Right ventricle myocardium superior (tissue), 1 donor: ENCODE measurements at regions not wholly inside any gene's neighbourhood (a gene's known extent, or its start where the extent isn't known, plus 50 kb on each side); places are given as distances from the start of the nearest gene placed in this dataset.
"Not testable (repeated sequence)": the region's sequence is repeated elsewhere in the genome, so short reads cannot be mapped to it uniquely, and the experiment has no call there.

Experiments
- ATAC-seq: fragments of 200-7000 bp; cut with Tn5 transposase; one replicate; pipeline ENCODE4 v1.9.1; 2020; ENCODE audit warnings: mild to moderate bottlenecking; ENCODE audit not compliant: poor library complexity
- DNase-seq: peaks from one replicate; pipeline ENCODE4 v3.0.0-alpha.2; 2020
- intact Hi-C: fragments of 100-400 bp; cut with DNase I; formaldehyde crosslinking; loops from one replicate; pipeline ENCODE4 v1.11.2; 2022
- donor health status: DM: no; HTN: yes; CAD: no; lungs with severe emphysema.

DNA sequence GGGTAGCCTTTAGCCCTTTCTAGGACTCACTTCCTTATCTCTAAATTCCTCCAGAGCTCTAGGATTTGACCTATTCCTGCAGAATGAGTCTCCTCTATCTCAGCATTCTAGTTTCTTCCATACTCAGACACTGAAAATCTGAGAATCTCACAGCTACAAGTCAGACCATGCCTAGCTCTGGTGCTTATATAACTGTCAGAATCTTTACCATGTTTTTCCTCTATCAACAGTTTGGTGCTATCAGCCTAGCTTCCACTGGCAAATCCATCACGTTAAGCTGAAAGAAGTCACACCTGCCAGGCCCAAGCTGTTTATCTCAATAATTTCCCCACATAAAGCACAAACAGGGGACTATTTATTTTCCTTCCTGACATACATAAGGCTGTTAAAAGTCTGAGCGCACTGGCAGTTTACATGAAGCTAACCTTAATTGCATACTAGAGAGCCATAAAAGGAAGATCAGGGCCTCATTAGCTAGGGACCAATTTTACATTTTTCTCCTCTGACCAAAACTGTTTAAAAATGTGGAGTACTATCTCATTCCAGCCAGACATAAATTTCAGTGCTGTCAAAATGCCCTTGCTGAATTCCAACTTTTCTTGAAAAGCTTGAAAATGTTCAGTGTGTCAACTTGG, 270.5 kb downstream of the C12orf75 start:
- intact Hi-C loops = no loop called here
- ATAC-seq = no peak
- DNase-seq = no peak

DNA sequence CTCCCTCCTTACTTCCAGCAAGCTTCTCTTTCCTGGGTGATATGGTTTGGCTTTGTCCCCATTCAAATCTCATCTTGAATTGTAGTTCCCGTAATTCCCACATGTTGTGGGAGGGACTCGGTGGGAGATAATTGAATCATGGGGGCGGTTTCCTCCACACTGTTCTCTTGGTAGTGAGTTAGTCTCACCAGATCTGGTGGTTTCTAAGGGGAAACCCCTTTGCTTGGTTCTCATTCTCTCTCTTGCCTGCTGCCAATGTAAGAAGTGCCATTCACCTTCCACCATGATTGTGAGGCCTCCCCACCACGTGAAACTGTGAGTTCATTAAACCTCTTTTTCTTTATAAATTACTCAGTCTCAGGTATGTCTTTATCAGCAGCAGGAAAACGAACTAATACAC, 271.8 kb downstream of the C12orf75 start:
- DNase-seq, intact Hi-C loops, ATAC-seq: not testable (repeated sequence)

DNA sequence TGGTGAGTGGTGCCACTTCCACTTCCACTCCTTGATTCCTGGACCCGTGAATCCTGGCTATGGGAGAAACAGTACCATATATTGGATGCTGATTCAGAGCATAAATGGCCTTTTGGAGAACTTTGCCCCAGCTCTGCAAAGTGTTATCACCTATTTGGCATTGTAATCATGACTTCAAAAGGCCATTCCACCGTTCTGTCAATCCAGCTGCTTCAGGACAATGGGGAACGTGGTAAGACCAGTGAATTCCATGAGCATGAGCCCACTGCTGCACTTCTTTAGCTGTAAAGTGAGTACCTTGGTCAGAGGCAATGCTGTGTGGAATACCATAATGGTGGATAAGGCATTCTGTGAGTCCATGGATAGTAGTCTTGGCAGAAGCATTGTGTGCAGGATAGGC, 273.8 kb downstream of the C12orf75 start:
- intact Hi-C loops, ATAC-seq, DNase-seq: not testable (repeated sequence)

DNA sequence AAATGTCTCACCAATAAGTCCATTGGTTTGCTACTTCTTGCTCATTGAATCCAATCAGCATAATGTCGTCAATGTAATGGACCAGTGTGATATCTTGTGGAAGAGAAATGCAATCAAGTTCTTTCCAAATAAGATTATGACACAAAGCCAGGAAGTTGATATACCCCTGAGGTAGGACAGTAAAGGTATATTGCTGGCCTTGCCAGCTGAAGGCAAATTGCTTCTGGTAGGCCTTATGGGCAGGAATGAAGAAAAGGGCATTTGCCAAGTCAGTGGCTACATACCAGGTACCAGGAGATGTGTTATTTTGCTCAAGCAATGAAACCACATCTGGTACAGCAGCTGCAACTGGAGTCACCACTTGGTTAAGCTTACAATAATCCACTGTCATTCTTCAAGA, 276.1 kb downstream of the C12orf75 start:
- intact Hi-C loops = not testable (repeated sequence)

DNA sequence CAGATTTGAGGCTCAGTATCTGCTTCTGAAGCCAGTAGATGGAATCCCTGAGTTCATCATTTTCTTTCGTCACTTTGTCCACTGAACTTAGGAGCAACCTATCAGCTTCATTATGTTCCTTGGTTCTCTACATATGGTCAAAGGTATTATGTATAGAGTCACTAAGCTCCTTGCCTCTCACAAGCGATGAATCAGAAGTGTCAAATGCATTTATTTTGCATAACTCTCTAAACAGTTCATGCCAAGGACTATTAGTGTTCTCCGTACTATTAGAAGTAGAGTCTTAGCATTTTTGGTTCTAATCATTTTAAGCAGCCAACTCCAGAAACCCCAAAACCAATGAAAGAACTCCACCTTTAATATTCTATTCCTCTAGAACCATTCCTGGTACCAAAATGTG, 278.5 kb downstream of the C12orf75 start:
- DNase-seq, ATAC-seq, intact Hi-C loops: not testable (repeated sequence)

More for the DNA sequence above, 276.1 kb downstream of the C12orf75 start:
- not testable (repeated sequence) for ATAC-seq, DNase-seq

DNA sequence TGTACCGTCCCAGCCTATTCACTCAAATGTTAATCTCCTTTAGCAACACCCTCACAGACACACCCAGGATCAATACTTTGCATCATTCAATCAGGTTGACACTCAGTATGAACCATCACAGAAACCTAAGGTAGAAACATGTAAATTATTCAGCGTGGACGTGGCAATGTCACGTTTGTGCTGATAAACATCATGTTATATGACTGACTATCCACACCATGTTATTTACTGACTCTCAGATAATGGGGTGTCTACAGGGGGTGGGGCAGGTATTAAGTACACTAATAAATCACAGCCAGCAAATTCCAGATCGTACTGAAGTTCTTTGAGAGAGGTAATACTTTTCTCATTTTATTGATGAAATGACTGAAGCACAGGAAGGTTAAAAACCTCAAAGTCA, 280.0 kb downstream of the C12orf75 start:
- ATAC-seq = no peak
- intact Hi-C loops = no loop called here
- DNase-seq = no peak

DNA sequence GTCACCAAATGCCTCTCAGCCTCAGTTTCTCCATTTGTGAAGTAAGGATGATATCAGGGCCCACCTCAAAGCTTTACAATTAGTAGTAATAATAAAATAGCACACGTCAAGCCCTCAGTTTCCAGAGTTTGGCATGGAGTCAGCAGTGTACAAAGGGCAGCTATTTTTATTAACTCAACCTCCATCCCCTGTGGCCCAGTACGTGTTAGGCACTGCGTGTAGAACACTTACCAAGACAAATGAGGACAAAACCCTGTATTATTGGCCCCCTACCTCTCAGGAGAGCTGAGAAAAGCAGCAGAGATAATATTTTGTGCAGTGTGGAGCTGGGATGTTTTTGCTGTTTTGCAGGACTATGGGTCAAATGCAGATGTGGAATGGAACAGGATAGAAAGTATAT, 280.8 kb downstream of the C12orf75 start:
- intact Hi-C loops = no loop called here
- ATAC-seq = peak; percentile 20
- no peak for DNase-seq

DNA sequence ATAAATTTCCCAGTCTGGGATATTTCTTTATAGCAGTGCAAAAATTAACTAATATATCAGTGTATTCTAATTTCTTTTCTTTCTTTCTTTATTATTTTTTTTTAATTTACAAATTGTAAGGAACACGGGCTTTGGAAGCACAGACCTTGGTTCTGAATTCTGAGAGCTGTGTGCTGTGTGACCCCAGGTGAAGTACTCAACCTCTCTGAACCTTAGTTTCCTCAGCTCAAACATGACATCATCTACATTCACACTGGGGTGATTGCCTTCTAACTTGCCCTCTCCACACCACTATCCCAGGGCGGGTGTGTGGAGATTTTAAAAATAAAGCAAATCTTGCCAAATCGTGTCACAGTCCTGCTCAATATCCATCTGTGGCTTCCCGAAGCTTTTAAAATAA, 282.8 kb downstream of the C12orf75 start:
- intact Hi-C loops = no loop called here
- ATAC-seq = no peak
- no peak for DNase-seq

DNA sequence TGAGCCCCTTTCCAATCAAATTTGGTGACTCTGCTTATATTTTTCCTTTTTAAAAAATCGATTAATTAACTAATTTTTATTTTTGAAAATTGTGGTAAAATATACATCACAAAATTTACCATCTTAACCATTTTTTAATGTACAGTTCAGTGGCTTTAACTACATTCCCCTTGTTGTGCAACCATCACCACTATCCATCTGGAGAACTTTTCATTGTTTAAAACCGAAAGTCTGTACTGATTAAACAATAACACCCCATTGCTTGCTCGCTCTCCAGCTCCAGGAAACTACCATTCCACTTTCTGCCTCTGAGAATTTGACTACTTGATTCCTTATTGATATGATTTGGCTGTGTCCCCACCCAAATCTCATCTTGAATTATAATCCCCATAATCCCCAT, 283.4 kb downstream of the C12orf75 start:
- no peak for ATAC-seq
- intact Hi-C loops = no loop called here
- DNase-seq = no peak

DNA sequence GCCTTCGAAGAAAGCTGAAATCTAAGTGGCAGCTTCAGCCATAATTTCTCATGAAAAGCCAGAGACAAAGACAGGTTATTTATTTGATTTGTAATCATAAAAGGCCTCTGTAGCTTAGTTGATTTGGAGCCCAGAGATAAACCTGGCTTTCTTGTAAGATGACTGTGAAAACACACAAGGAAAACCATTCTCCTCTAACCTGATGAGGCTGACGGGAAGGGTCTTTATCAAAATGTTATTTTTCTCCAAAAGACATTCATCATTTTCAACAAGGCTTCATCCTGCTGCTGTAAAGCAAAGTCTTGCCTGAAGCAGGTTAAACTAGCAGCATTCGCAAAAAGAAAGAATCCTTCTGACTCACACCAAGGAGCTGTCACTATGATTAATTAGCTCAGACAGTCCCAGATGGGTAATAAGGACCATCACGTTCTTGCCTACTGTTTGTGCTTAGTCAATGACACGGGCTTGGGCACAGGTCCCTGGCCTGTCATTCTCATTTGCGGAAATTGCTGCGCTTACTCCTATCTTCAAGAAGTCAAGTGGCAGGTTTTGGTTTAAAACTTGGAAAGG, 286.6 kb downstream of the C12orf75 start:
- intact Hi-C loops = no loop called here
- DNase-seq (no peak), ATAC-seq (no peak)

DNA sequence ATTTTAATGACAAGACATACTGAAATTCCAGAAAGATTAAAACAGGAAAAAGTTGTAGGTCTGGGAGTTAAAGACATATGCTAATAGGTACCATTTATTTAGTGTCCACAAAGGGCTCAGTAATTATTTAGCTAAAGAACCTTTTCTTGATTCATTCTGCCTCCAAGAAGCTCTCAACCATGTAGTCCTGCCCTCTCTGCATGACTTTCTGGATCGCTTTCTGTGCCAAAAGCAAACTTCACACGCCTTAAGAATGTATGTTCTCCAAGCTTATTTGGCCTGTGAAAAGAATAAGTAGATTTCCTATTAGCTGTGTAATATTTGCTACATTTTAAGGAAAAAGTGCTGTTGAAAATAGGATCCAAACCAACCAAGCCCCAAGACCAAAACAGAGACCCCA, 291.7 kb downstream of the C12orf75 start:
- ATAC-seq (no peak), DNase-seq (no peak)
- intact Hi-C loops = no loop called here

DNA sequence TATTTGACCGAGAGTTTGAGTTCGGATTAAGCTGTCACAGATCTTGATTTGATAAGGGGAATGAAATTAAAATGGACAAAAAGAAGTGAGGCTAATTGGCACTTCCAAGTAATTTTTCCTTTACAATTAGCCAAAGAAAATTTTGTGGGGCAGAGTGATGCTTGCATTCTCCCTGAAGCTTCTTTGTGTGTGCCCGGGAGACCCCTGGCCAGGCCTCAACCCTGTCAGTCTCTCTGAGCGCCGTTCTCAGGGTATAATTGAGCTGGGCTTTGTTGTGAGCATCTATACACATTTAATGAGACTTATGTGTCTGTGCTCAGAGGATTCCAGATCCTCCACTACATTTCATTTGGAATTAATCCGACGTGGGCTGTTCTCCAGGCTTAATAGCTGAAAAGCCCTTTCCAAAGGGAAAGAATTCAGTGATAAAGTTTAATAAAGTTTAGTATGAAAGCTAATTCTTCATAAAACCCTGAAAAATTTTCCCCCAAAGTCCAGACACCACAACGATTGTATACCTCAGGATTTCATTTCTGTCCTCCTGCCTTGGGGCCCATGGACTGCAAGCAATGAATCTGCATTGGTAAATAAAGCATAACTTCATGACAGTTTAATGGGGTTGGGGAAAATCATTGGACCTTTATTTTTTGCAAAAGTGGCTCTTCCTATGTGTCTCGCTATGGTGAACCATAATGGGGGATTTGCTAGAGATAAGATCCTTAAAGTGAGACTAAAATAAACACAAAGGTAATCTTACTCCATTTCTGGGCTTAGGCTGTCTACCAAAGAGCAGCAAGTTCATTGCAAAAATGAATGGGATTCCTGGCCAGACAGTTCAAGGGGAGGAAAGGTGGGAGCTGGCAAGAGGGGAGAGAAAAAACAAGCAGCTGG, 292.6 kb downstream of the C12orf75 start:
- intact Hi-C loops = no loop called here
- DNase-seq (no peak), ATAC-seq (no peak)

DNA sequence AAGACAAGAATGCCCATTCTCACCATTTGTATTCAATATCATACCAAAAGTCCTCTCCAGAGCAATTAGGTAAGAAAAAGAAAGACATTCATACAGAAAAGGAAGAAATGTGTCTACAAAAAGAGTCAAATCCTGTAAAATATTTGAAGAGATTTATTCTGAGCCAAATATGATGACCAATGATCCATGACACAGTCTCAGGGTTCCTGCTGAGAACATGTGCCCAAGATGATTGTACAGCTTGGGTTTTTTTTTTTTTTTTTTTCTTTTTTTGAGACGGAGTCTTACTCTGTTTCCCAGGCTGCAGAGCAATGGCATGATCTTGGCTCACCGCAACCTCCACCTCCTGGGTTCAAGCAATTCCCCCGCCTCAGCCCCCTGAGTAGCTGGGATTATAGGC, 296.2 kb downstream of the C12orf75 start:
- DNase-seq (no peak), ATAC-seq (no peak)
- intact Hi-C loops = no loop called here

DNA sequence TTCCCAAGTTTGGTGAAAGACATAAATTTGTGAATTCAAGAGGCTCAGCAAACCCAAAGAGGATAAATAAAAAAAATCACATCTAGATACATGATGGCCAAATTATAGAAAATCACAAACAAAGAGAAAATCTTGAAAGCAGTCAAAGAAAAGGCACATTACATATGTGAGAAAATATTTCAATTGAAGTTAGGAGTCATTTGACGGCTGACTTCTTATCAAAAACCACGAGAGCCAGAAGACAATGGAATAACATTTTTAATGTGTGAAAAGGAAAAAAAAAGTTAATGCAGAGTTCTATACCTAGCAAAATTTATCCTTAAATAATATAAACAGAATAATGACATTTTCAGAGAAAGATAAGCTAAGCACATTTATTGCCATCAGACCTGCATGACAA, 307.0 kb downstream of the C12orf75 start:
- no peak for ATAC-seq
- no peak for DNase-seq
- intact Hi-C loops = no loop called here

DNA sequence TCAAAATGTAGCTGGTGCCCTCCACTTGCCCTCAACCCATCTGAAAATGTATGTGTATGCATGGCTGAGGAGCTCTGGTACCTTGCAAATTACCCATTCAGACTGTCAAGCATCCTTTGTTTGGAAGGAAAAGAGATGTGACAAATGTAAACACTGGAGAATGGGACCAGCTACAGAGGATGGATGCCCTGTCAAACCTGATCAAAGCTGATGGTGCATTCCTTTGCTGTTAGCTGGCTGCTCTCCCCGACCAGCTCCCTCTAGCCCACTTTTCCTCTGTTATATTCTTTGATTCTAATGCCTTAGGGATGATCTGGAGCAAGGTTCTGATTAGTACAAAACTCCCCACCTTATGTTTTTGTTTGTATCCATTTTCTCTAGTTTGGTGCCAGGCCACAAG, 310.3 kb downstream of the C12orf75 start:
- intact Hi-C loops = loop anchor here (5.0 kb wide), 1 partner anchor 427 kb away; no protein-coding TSS in a partner anchor

DNA sequence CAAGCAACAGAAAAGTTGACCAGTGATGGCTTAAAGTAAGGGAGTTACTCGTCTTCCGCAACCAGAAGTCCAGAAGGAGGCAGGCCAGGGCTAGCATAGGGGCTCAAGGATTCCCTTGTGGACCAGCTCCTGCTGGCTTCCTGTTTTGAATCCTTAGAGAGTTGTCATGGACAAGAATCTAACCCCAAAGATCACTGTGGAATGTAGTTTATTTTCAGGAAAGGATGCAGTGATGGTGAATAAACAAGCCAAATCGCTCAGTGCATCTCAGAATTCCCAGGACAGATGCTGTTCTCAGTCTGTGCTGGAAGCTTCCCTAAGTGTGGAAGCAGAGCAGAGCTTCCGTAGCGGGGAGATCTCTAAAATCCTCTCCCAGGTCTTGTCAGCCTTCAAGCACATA, 311.3 kb downstream of the C12orf75 start:
- intact Hi-C loops = loop anchor here (5.0 kb wide), 1 partner anchor 426 kb away; no protein-coding TSS in a partner anchor
- ATAC-seq = peak; percentile 38
- DNase-seq = no peak

More for the DNA sequence above, 310.3 kb downstream of the C12orf75 start:
- DNase-seq (no peak), ATAC-seq (no peak)

DNA sequence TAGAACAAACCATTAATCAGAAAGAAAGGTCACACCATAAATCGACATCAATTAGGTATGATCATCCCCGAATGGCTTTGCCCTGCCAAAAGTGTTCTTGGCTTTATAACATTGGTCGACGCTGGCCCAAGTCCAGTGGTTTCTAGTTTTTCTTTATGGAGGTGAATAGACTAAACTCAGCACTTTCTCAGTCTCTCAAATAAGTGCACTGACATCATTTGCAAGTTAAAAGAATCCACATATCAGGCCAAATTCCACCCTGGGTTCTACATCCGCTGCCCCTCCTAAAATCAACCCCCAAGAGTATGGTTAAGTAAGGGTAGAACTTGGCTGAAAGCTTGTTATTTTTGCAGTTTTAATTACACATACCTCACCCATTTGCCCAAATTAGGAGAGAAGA, 314.3 kb downstream of the C12orf75 start:
- DNase-seq (no peak), ATAC-seq (no peak)
- intact Hi-C loops = loop anchor here (5.0 kb wide), 1 partner anchor 423 kb away; no protein-coding TSS in a partner anchor

DNA sequence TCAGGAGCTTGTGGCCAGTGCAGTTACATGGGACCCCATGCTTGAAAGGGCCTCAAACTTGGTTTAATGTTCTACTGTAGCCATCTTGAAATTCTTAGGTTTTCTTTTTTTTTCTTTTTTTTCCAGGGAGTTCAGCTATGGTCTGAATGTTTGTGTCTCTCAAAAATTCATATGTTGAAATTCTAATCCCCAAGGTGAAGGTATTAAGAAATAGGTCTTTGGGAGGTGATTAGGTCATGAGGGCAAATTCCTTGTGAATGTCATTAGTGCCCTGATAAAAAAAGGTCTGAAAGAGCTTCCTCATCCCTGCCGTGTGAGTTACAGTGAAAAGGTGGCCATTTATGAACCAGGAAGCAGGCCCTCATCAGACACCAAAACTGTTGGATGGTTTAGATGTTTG, 324.1 kb downstream of the C12orf75 start:
- ATAC-seq = no peak
- intact Hi-C loops = no loop called here
- DNase-seq = no peak

DNA sequence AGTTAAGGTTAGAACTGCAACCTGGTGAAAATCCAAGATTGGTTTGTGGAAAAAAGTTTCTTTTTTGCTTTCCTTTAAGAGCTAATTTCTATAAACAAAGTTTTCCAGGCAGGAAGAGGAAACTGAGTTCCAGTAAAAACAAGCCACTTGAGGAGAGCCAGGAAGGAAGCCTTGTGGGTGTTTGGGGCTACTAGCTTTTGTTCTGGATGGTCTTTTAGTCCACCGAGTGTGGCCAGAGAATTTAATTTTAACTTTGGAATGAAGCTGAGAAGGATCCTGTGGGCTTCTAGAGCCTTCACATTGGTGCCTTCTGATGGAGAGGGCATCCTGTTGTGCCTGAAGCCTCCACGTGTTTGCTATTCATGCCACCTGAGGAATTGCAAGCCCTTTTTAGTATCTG, 327.9 kb downstream of the C12orf75 start:
- DNase-seq (no peak), ATAC-seq (no peak)
- intact Hi-C loops = no loop called here
